Pancreas (tissue), 10 donors: ENCODE measurements at regions not wholly inside any gene's neighbourhood (a gene's known extent, or its start where the extent isn't known, plus 50 kb on each side); places are given as distances from the start of the nearest gene placed in this dataset.

Experiments used
- ATAC-seq, 4 donors: fragments of 200-7000 bp; cut with Tn5 transposase; one replicate each; pipeline versions ENCODE4 v1.8.0 to v1.9.1; 2020; ENCODE audit warnings: mild to moderate bottlenecking in 4 of 4, moderate library complexity in 4 of 4
- DNase-seq, 6 donors: peaks; one replicate each; pipeline ENCODE4 v3.0.0-alpha.2; 2020
- FAIRE-seq: peaks from 2 replicates; lab custom pipeline; 2012; peaks lifted over from hg19 to GRCh38; lab: Jason Lieb, UNC
- H3K27ac ChIP-seq, 4 donors: fragments of 200-600 bp; sonication (generic); 1 replicate in 3 of 4; 2 replicates in 1 of 4; pipeline versions ENCODE4 v1.5.0 to v1.8.0; 2020
- H3K27me3 ChIP-seq, 4 donors: fragments of 200-600 bp; one replicate each; pipeline ENCODE4 v1.8.0; 2021
- H3K36me3 ChIP-seq, 3 donors: fragments of 200-600 bp; sonication (generic) in 1 of 3; one replicate each; pipeline versions ENCODE4 v1.5.0 to v1.8.0; 2020 to 2021
- H3K4me1 ChIP-seq, 3 donors: fragments of 200-600 bp; one replicate each; pipeline ENCODE4 v1.8.0; 2021
- H3K4me3 ChIP-seq, 4 donors: fragments of 200-600 bp; sonication (generic) in 2 of 4; one replicate each; pipeline versions ENCODE4 v1.5.0 to v1.8.0; 2020 to 2021
- H3K9me3 ChIP-seq, 4 donors: fragments of 200-600 bp; one replicate each; pipeline ENCODE4 v1.8.0; 2021
- CTCF ChIP-seq, 4 donors: fragments of 200-600 bp; sonication (generic) in 3 of 4; IDR thresholded peaks; one replicate each; pipeline versions ENCODE4 v1.5.0 to v1.8.0; 2021; ENCODE audit warnings: antibody characterized with exemption in 4 of 4
- WGBS, 2 donors: extraction: QIAGEN DNeasy Blood & Tissue Kit; methylation state at CpG; one replicate each; pipeline ENCODE4 v1.1.7; 2013; 5-methylcytosine and 5-hydroxymethylcytosine counted together
- intact Hi-C, 3 donors: fragments of 100-400 bp; cut with DNase I; formaldehyde crosslinking; loops; one replicate each; pipeline versions ENCODE4 v1.11.1 to v1.14.2; 2022
- donor health status: healthy with polysubstance abuse.
- donor health status: DM: no; HTN: no; CAD: no; lungs with moderate emphysema.
- donor health status: DM: no; HTN: no; CAD: no.
- donor health status: control.
- donor health status: control.
- donor health status: Bipolar disorder and iron deficiency.
- donor health status: DM: yes; HTN: yes; CAD: no.
- donor health status: DM: no; HTN: no; CAD: no.
- donor health status: DM: no; HTN: no; CAD: no.
- donor health status: DM: yes; HTN: yes; CAD: no.

GRCh38 chr6:217048-217659 lies 75.1 kb upstream of the DUSP22 start:
- ATAC-seq = peak in 3 of 4 donors; percentile 35 to 61 (median 57)
- no peaks in the 10 kb centered on the region for H3K4me1 ChIP-seq
- TF ChIP-seq CTCF (IDR thresholded peaks at IDR 0.05) = peak in 2 of 4 donors; percentile 13 to 21
- no peak for FAIRE-seq
- no peaks in the 10 kb centered on the region for H3K27me3 ChIP-seq
- intact Hi-C loops = no loop called here
- no peak overlapping the region for H3K27ac ChIP-seq
- peak in 3 of 6 donors; percentile 50 to 75 (median 62) for DNase-seq
- H3K36me3 ChIP-seq = no peaks in the 10 kb centered on the region
- no peak overlapping the region for H3K4me3 ChIP-seq
- 78 to 86% methylated on average over 12 of the region's 12 CpGs for WGBS, 2 donors
- no peaks in the 10 kb centered on the region for H3K9me3 ChIP-seq

- no peak for TF ChIP-seq CTCF (IDR thresholded peaks at IDR 0.05)
- intact Hi-C loops = no loop called here
- DNase-seq = no peak
Measured at GRCh38 chr6:218153-219018, 73.9 kb upstream of the DUSP22 start.

GRCh38 chr6:219019-219570 lies 73.2 kb upstream of the DUSP22 start:
- 80 to 95% methylated on average over 3 of the region's 3 CpGs for WGBS, 2 donors
- Histone ChIP-seq H3K4me1 (no peaks in the 10 kb centered on the region), H3K4me3 (no peak overlapping the region), H3K27ac (no peak overlapping the region), H3K9me3 (no peaks in the 10 kb centered on the region), H3K36me3 (no peaks in the 10 kb centered on the region), H3K27me3 (no peaks in the 10 kb centered on the region)
- DNase-seq (no peak), FAIRE-seq (no peak), ATAC-seq (no peak)
- TF ChIP-seq CTCF (IDR thresholded peaks at IDR 0.05) = no peak
- intact Hi-C loops = no loop called here

More at GRCh38 chr6:218153-219018, 73.9 kb upstream of the DUSP22 start:
- ATAC-seq = no peak
- Histone ChIP-seq H3K36me3 (no peaks in the 10 kb centered on the region), H3K4me3 (no peak overlapping the region), H3K9me3 (no peaks in the 10 kb centered on the region), H3K4me1 (no peaks in the 10 kb centered on the region), H3K27me3 (no peaks in the 10 kb centered on the region), H3K27ac (no peak overlapping the region)
- 87 to 91% methylated on average over 22 of the region's 22 CpGs for WGBS, 2 donors
- no peak for FAIRE-seq

- H3K36me3 ChIP-seq = no peaks in the 10 kb centered on the region
- no peak for FAIRE-seq
- no peaks in the 10 kb centered on the region for H3K4me1 ChIP-seq
- DNase-seq = peak in 2 of 6 donors; percentile 54 to 66
- no peaks in the 10 kb centered on the region for H3K9me3 ChIP-seq
- intact Hi-C loops = no loop called here
- no peaks in the 10 kb centered on the region for H3K27me3 ChIP-seq
- H3K4me3 ChIP-seq = no peak overlapping the region
- H3K27ac ChIP-seq = no peak overlapping the region
- ATAC-seq = peak in 3 of 4 donors; percentile 54 to 86 (median 86)
- no peak for TF ChIP-seq CTCF (IDR thresholded peaks at IDR 0.05)
- 43 to 44% methylated on average over 17 of the region's 17 CpGs for WGBS, 2 donors
Measured at GRCh38 chr6:219641-220198, 72.6 kb upstream of the DUSP22 start.
